ENCODE measurements at regions not wholly inside any gene's neighbourhood (a gene's known extent, or its start where the extent isn't known, plus 50 kb on each side); places are given as distances from the start of the nearest gene placed in this dataset.

- Histone ChIP-seq H3K4me3 (ENCODE audit: low read length) (no peak overlapping the region), H3K27me3 (ENCODE audit: control insufficient read depth, low read length) (no peaks in the 10 kb centered on the region), H3K9me2 (replicated peaks; ENCODE audit: control insufficient read depth, low read length) (no peaks in the 10 kb centered on the region), H3K27ac (ENCODE audit: low read depth, low read length) (no peak overlapping the region), H3K79me2 (ENCODE audit: control insufficient read depth, low read length) (no peaks in the 10 kb centered on the region), H3K36me3 (ENCODE audit: control insufficient read depth, low read length) (no peaks in the 10 kb centered on the region), H3K9me3 (ENCODE audit: control insufficient read depth, insufficient read depth, low read length) (peaks cover 3% of the 10 kb centered on the region; the same call in 1 of the 2 replicates), H3F3A (ENCODE audit: control insufficient read depth, insufficient read depth) (no peaks in the 10 kb centered on the region), H4K20me1 (ENCODE audit: control insufficient read depth, insufficient read depth, low read depth, low read length) (no peaks in the 10 kb centered on the region), H3K4me2 (ENCODE audit: low read length) (no peak overlapping the region), H3K4me1 (ENCODE audit: control insufficient read depth, low read length) (no peaks in the 10 kb centered on the region)
- no peak for TF ChIP-seq EZH2phosphoT487 (IDR thresholded peaks at IDR 0.05; ENCODE audit: borderline replicate concordance, low read length)
- no peak for TF ChIP-seq CTCF (IDR thresholded peaks at IDR 0.05; ENCODE audit: low read depth, low read length, poor library complexity, severe bottlenecking)
Observed at GRCh38 chr5:121218086-121218485, 633.6 kb upstream of the FTMT start.

- TF ChIP-seq EZH2phosphoT487 (IDR thresholded peaks at IDR 0.05; ENCODE audit: borderline replicate concordance, low read length) (no peak), CTCF (IDR thresholded peaks at IDR 0.05; ENCODE audit: low read depth, low read length, poor library complexity, severe bottlenecking) (no peak)
- Histone ChIP-seq H3F3A (ENCODE audit: control insufficient read depth, insufficient read depth) (no peaks in the 10 kb centered on the region), H3K27ac (ENCODE audit: low read depth, low read length) (no peak overlapping the region), H3K4me1 (ENCODE audit: control insufficient read depth, low read length) (no peaks in the 10 kb centered on the region), H3K79me2 (ENCODE audit: control insufficient read depth, low read length) (no peaks in the 10 kb centered on the region), H3K27me3 (ENCODE audit: control insufficient read depth, low read length) (no peaks in the 10 kb centered on the region), H3K4me3 (ENCODE audit: low read length) (no peak overlapping the region), H3K4me2 (ENCODE audit: low read length) (no peak overlapping the region), H3K9me2 (replicated peaks; ENCODE audit: control insufficient read depth, low read length) (no peaks in the 10 kb centered on the region), H3K9me3 (ENCODE audit: control insufficient read depth, insufficient read depth, low read length) (no peaks in the 10 kb centered on the region; the same call in 1 of the 2 replicates), H3K36me3 (ENCODE audit: control insufficient read depth, low read length) (no peaks in the 10 kb centered on the region), H4K20me1 (ENCODE audit: control insufficient read depth, insufficient read depth, low read depth, low read length) (no peaks in the 10 kb centered on the region)
Observed at GRCh38 chr5:121221483-121221882, 630.2 kb upstream of the FTMT start.

GRCh38 chr5:121226765-121227164 lies 624.9 kb upstream of the FTMT start:
- no peak overlapping the region for H3K4me3 ChIP-seq (ENCODE audit: low read length)
- H4K20me1 ChIP-seq (ENCODE audit: control insufficient read depth, insufficient read depth, low read depth, low read length): no peaks in the 10 kb centered on the region
- H3K4me2 ChIP-seq (ENCODE audit: low read length): no peak overlapping the region
- no peaks in the 10 kb centered on the region for H3K27me3 ChIP-seq (ENCODE audit: control insufficient read depth, low read length)
- H3K9me2 ChIP-seq (replicated peaks; ENCODE audit: control insufficient read depth, low read length): no peaks in the 10 kb centered on the region
- H3K27ac ChIP-seq (ENCODE audit: low read depth, low read length): no peak overlapping the region
- no peaks in the 10 kb centered on the region for H3K79me2 ChIP-seq (ENCODE audit: control insufficient read depth, low read length)
- TF ChIP-seq EZH2phosphoT487 (IDR thresholded peaks at IDR 0.05; ENCODE audit: borderline replicate concordance, low read length) (no peak), CTCF (IDR thresholded peaks at IDR 0.05; ENCODE audit: low read depth, low read length, poor library complexity, severe bottlenecking) (no peak)
- H3K36me3 ChIP-seq (ENCODE audit: control insufficient read depth, low read length): no peaks in the 10 kb centered on the region
- H3F3A ChIP-seq (ENCODE audit: control insufficient read depth, insufficient read depth): no peaks in the 10 kb centered on the region
- H3K4me1 ChIP-seq (ENCODE audit: control insufficient read depth, low read length): no peaks in the 10 kb centered on the region
- no peaks in the 10 kb centered on the region for H3K9me3 ChIP-seq (ENCODE audit: control insufficient read depth, insufficient read depth, low read length)

- Histone ChIP-seq H3K27ac (ENCODE audit: low read depth, low read length) (no peak overlapping the region), H3K4me3 (ENCODE audit: low read length) (no peak overlapping the region), H3K36me3 (ENCODE audit: control insufficient read depth, low read length) (no peaks in the 10 kb centered on the region), H4K20me1 (ENCODE audit: control insufficient read depth, insufficient read depth, low read depth, low read length) (no peaks in the 10 kb centered on the region), H3K79me2 (ENCODE audit: control insufficient read depth, low read length) (no peaks in the 10 kb centered on the region), H3K9me3 (ENCODE audit: control insufficient read depth, insufficient read depth, low read length) (no peaks in the 10 kb centered on the region), H3K9me2 (replicated peaks; ENCODE audit: control insufficient read depth, low read length) (no peaks in the 10 kb centered on the region), H3F3A (ENCODE audit: control insufficient read depth, insufficient read depth) (no peaks in the 10 kb centered on the region), H3K4me2 (ENCODE audit: low read length) (no peak overlapping the region), H3K4me1 (ENCODE audit: control insufficient read depth, low read length) (no peaks in the 10 kb centered on the region), H3K27me3 (ENCODE audit: control insufficient read depth, low read length) (no peaks in the 10 kb centered on the region)
- TF ChIP-seq EZH2phosphoT487 (IDR thresholded peaks at IDR 0.05; ENCODE audit: borderline replicate concordance, low read length) (no peak), CTCF (IDR thresholded peaks at IDR 0.05; ENCODE audit: low read depth, low read length, poor library complexity, severe bottlenecking) (no peak)
Observed at GRCh38 chr5:121239951-121240350, 611.7 kb upstream of the FTMT start.
